Endothelial cell (in vitro differentiated cells): ENCODE measurements at regions not wholly inside any gene's neighbourhood (a gene's known extent, or its start where the extent isn't known, plus 50 kb on each side); places are given as distances from the start of the nearest gene placed in this dataset.

ENCODE experiments used
- DNase-seq: peaks from one replicate; pipeline ENCODE4 v3.0.0; 2021; ENCODE audit warnings: low spot score
- H3K27ac Mint-ChIP-seq: one replicate; pipeline ENCODE4 v1.8.0; 2021; ENCODE audit warnings: mixed read lengths, inconsistent platforms; ENCODE audit not compliant: unreplicated experiment
- H3K27me3 Mint-ChIP-seq: one replicate; pipeline ENCODE4 v1.8.0; 2021; ENCODE audit warnings: mild to moderate bottlenecking, moderate library complexity, mixed read lengths, inconsistent platforms; ENCODE audit not compliant: unreplicated experiment
- H3K36me3 Mint-ChIP-seq: one replicate; pipeline ENCODE4 v1.8.0; 2021; ENCODE audit warnings: mild to moderate bottlenecking, low read depth, mixed read lengths, inconsistent platforms; ENCODE audit not compliant: unreplicated experiment
- H3K4me1 Mint-ChIP-seq: one replicate; pipeline ENCODE4 v1.8.0; 2021; ENCODE audit warnings: mild to moderate bottlenecking, mixed read lengths, inconsistent platforms; ENCODE audit not compliant: unreplicated experiment
- H3K4me3 Mint-ChIP-seq: one replicate; pipeline ENCODE4 v1.8.0; 2021; ENCODE audit warnings: mild to moderate bottlenecking, mixed read lengths, inconsistent platforms; ENCODE audit not compliant: unreplicated experiment
- H3K9me3 Mint-ChIP-seq: one replicate; pipeline ENCODE4 v1.8.0; 2021; ENCODE audit warnings: mixed read lengths, inconsistent platforms; ENCODE audit not compliant: unreplicated experiment
- TF ChIP-seq, protein P1 (sequence below): fragments of 200-600 bp; sonication (generic); IDR thresholded peaks from one replicate; pipeline ENCODE4 v1.5.0; 2021; ENCODE audit warnings: antibody characterized with exemption; ENCODE audit not compliant: unreplicated experiment

DNA sequence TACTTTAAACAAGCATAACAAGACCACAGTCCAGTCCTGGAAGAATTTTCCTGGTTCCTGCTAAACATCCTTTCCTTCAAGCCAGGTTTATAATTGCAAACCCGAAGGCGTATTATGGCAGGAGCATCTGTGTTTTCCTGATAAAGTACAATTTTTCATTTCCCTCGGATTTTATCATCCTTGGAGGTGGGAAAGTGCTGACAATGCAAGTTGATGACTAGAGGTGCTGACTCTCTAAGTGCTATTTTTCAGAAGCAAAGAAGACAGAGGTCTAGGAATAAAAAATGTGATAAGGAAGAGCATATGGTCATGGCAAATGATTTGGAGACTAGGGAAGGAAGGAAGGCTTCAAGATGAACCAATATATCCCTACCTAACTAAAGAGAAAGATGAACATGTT, 703.2 kb upstream of the LRRN3 start:
- Mint-ChIP-seq H3K4me1 (no peaks in the 10 kb centered on the region), H3K27me3 (no peaks in the 10 kb centered on the region), H3K27ac (no peak overlapping the region), H3K36me3 (no peaks in the 10 kb centered on the region), H3K4me3 (no peak overlapping the region), H3K9me3 (no peaks in the 10 kb centered on the region)
- TF ChIP-seq, protein P1, sequence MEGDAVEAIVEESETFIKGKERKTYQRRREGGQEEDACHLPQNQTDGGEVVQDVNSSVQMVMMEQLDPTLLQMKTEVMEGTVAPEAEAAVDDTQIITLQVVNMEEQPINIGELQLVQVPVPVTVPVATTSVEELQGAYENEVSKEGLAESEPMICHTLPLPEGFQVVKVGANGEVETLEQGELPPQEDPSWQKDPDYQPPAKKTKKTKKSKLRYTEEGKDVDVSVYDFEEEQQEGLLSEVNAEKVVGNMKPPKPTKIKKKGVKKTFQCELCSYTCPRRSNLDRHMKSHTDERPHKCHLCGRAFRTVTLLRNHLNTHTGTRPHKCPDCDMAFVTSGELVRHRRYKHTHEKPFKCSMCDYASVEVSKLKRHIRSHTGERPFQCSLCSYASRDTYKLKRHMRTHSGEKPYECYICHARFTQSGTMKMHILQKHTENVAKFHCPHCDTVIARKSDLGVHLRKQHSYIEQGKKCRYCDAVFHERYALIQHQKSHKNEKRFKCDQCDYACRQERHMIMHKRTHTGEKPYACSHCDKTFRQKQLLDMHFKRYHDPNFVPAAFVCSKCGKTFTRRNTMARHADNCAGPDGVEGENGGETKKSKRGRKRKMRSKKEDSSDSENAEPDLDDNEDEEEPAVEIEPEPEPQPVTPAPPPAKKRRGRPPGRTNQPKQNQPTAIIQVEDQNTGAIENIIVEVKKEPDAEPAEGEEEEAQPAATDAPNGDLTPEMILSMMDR = no peak
- DNase-seq = no peak

DNA sequence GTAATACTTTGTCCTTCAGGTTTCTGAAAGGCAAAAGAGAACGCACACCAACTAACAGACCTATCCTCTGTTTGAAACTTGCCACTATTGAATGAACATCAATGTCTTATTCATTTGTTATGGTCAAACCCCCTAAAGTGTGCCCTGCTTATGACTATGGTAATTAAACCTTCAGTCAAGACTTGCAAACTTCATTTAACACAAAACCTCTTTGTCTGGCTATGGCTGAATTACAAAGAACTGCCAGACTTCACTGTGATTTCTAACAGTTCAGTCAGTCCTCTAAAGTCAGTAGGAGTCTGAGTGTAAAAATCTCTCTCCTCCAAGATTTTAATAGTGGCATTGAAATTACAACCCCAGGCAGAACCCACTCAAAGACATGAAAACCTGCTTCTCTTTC, 702.5 kb upstream of the LRRN3 start:
- TF ChIP-seq, protein P1 = no peak
- DNase-seq = no peak
- H3K36me3 Mint-ChIP-seq = no peaks in the 10 kb centered on the region
- H3K27ac Mint-ChIP-seq = no peak overlapping the region
- H3K4me3 Mint-ChIP-seq = no peak overlapping the region
- H3K4me1 Mint-ChIP-seq = no peaks in the 10 kb centered on the region
- H3K9me3 Mint-ChIP-seq = no peaks in the 10 kb centered on the region
- no peaks in the 10 kb centered on the region for H3K27me3 Mint-ChIP-seq

DNA sequence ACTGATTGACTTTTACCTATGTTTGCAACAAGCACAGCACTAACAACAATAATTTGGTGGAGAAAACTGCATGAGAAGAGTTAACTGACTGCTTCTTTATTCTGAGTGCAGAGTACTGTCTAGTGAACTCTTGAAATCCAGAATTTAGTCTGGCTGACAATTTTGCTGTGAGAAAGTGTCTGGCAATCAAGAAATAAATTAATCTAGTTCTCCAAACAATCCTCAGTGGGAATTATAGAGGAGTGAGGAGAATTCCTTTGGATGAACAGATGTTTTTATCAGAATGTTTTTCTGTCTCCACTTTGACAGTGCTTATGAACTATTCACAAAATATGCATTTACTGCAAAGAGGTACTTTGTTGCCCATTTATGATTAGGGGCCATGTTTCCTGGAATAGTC, 694.9 kb upstream of the LRRN3 start:
- TF ChIP-seq, protein P1 = no peak
- Mint-ChIP-seq H3K4me3 (no peak overlapping the region), H3K27ac (no peak overlapping the region), H3K4me1 (peaks cover 2% of the 10 kb centered on the region), H3K36me3 (no peaks in the 10 kb centered on the region), H3K9me3 (no peaks in the 10 kb centered on the region), H3K27me3 (peaks cover 2% of the 10 kb centered on the region)
- no peak for DNase-seq

DNA sequence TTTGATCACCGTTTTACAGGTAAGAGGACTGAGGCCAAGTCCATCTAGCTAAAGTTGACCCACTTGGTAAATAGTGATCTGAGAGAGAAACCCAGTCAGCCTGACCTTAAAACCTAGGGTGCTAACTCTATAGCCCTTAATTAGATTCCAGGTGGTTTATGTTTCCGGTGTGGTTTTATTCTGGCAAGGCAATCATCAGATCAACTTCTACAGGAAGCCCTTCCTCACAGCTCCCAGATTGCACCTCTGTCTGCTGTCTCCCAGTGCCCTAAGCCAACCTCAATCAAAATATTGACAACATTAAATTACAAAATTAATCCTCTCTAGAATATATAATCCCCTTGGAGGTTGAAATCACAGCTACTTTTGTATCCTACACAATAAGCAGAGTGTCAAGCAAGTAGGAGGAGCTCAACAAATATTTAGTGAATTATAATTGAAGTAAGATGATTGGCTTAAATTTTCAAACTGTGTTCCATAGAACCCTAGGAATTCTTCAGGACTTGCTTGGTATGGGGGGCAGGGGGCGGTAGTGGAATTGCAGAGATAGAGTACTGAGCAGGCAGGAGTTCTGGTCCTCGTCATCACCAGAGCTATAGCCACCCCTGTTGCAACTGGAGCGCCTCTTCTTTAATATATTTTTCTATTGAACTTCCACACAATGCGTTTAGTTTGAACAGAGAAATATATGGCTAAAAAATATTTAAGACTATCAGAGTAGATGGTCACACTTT, 692.8 kb upstream of the LRRN3 start:
- Mint-ChIP-seq H3K36me3 (no peaks in the 10 kb centered on the region), H3K9me3 (no peaks in the 10 kb centered on the region), H3K27me3 (peaks cover 2% of the 10 kb centered on the region), H3K4me3 (no peak overlapping the region), H3K4me1 (peaks cover 2% of the 10 kb centered on the region), H3K27ac (no peak overlapping the region)
- TF ChIP-seq, protein P1 = no peak
- no peak for DNase-seq

DNA sequence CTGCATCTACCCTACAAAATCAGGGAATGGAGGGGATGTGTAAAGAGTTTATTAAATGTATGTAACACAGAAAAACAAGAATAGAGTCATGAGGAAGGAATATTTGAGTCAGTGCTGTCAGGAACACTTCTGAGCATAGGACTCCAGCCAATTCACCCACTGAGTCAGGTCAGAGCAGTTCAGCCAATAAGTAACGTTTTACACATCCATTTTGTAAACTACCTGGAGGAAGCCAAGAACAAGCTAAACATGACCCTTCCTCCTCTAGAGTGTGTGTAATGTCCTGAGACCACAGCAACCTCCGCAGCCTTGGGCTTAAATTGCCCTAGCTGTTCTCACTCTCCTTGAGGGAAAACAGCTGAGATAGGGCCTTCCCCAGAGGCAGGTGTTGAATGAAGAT, 691.5 kb upstream of the LRRN3 start:
- no peak overlapping the region for H3K4me3 Mint-ChIP-seq
- no peak overlapping the region for H3K27ac Mint-ChIP-seq
- H3K27me3 Mint-ChIP-seq = peaks cover 2% of the 10 kb centered on the region
- DNase-seq = no peak
- H3K9me3 Mint-ChIP-seq = no peaks in the 10 kb centered on the region
- H3K4me1 Mint-ChIP-seq = peaks cover 2% of the 10 kb centered on the region
- TF ChIP-seq, protein P1 = no peak
- H3K36me3 Mint-ChIP-seq = no peaks in the 10 kb centered on the region
